IMR-90 (cell line): ENCODE measurements at regions not wholly inside any gene's neighbourhood (a gene's known extent, or its start where the extent isn't known, plus 50 kb on each side); places are given as distances from the start of the nearest gene placed in this dataset.

Experiments
- ATAC-seq: fragments of 200-7000 bp; cut with Tn5 transposase; 2 replicates; pipeline ENCODE4 v1.9.1; 2020; ENCODE audit warnings: low read depth, mild to moderate bottlenecking, moderate library complexity
- BruUV-seq: library from RNA; stranded (reverse); fragments of 400-500 nt; replicated peaks from 2 replicates; lab custom pipeline; 2021; lab: Mats Ljungman, UMichigan
- CTCF ChIA-PET: fragments of 300-600 bp; formaldehyde crosslinking; extraction: SDS; loops from one replicate; lab custom pipeline; 2021; ENCODE audit warnings: antibody characterized with exemption; lab: Yijun Ruan, JAX
- POLR2A ChIA-PET: fragments of 300-600 bp; sonication (Branson Sonifier 250); formaldehyde crosslinking; loops from one replicate; lab custom pipeline; 2022; ENCODE audit warnings: antibody characterized with exemption; ENCODE audit not compliant: unreplicated experiment; lab: Charles Lee
- DNase-seq: peaks from one replicate; pipeline ENCODE4 v3.0.0; 2013
- H2AFZ ChIP-seq: replicated peaks from 2 replicates; pipeline ENCODE3; 2013; ENCODE audit warnings: low read length, mild to moderate bottlenecking; ENCODE audit not compliant: poor library complexity
- H2AK5ac ChIP-seq: 2 replicates; pipeline ENCODE4 v1.6.1; 2013; ENCODE audit warnings: low read depth, low read length, inconsistent platforms
- H2AK9ac ChIP-seq: replicated peaks from 2 replicates; pipeline ENCODE3; 2013; ENCODE audit warnings: mild to moderate bottlenecking, low read depth, low read length, moderate library complexity; ENCODE audit not compliant: poor library complexity
- H2BK120ac ChIP-seq: 2 replicates; pipeline ENCODE4 v1.6.1; 2013; ENCODE audit warnings: low read depth, low read length, inconsistent platforms
- H2BK15ac ChIP-seq: 3 replicates; pipeline ENCODE4 v1.6.1; 2013; ENCODE audit warnings: low read depth, low read length, inconsistent platforms
- H2BK20ac ChIP-seq: 2 replicates; pipeline ENCODE4 v1.6.1; 2013; ENCODE audit warnings: low read depth, mild to moderate bottlenecking, inconsistent platforms, low read length, moderate library complexity
- H2BK5ac ChIP-seq: 2 replicates; pipeline ENCODE4 v1.6.1; 2013; ENCODE audit warnings: mild to moderate bottlenecking, low read depth, low read length, inconsistent platforms; ENCODE audit not compliant: poor library complexity, severe bottlenecking
- H3K14ac ChIP-seq: replicated peaks from 2 replicates; pipeline ENCODE4 v1.6.1; 2013; ENCODE audit warnings: low read depth, low read length, inconsistent platforms
- H3K18ac ChIP-seq: 2 replicates; pipeline ENCODE4 v1.6.1; 2013; ENCODE audit warnings: low read depth, low read length, control low read depth
- H3K23ac ChIP-seq: 2 replicates; pipeline ENCODE4 v1.6.1; 2013; ENCODE audit warnings: low read depth, low read length, inconsistent platforms
- H3K27ac ChIP-seq: 2 replicates; pipeline ENCODE4 v1.5.1; 2013; ENCODE audit warnings: mild to moderate bottlenecking, control low read depth, low read length; ENCODE audit not compliant: insufficient read depth
- H3K27me3 ChIP-seq: 2 replicates; pipeline ENCODE4 v1.6.1; 2013; ENCODE audit warnings: low read length; ENCODE audit not compliant: control insufficient read depth, insufficient read depth
- H3K36me3 ChIP-seq: 2 replicates; pipeline ENCODE4 v1.6.1; 2013; ENCODE audit warnings: low read length, mixed read lengths; ENCODE audit not compliant: control insufficient read depth, insufficient read depth
- H3K4ac ChIP-seq: 2 replicates; pipeline ENCODE4 v1.6.1; 2013; ENCODE audit warnings: low read depth, low read length, inconsistent platforms
- H3K4me1 ChIP-seq: 2 replicates; pipeline ENCODE4 v1.6.1; 2013; ENCODE audit warnings: low read length, mixed read lengths; ENCODE audit not compliant: control insufficient read depth, insufficient read depth
- H3K4me2 ChIP-seq: 2 replicates; pipeline ENCODE4 v1.6.1; 2013; ENCODE audit warnings: low read depth, mild to moderate bottlenecking, control low read depth, low read length, moderate library complexity
- H3K4me3 ChIP-seq: 2 replicates; pipeline ENCODE4 v1.5.1; 2013; ENCODE audit warnings: low read depth, mild to moderate bottlenecking, control low read depth, low read length, moderate library complexity; ENCODE audit not compliant: insufficient read depth
- H3K56ac ChIP-seq: 2 replicates; pipeline ENCODE4 v1.6.1; 2013; ENCODE audit warnings: low read length, inconsistent platforms; ENCODE audit not compliant: insufficient read depth; ENCODE audit errors: extremely low read depth
- H3K79me1 ChIP-seq, 2 experiments: 2 replicates each; pipeline ENCODE4 v1.6.1; 2013; ENCODE audit warnings: low read length in 2 of 2, inconsistent platforms in 1 of 2, low read depth in 1 of 2
- H3K9ac ChIP-seq: 2 replicates; pipeline ENCODE4 v1.6.1; 2013; ENCODE audit warnings: low read depth, low read length, control low read depth
- H3K9me1 ChIP-seq: 2 replicates; pipeline ENCODE4 v1.6.1; 2013; ENCODE audit warnings: low read length, inconsistent platforms; ENCODE audit not compliant: insufficient read depth
- H3K9me3 ChIP-seq: 2 replicates; pipeline ENCODE4 v1.6.1; 2013; ENCODE audit warnings: low read length; ENCODE audit not compliant: control insufficient read depth, insufficient read depth
- H4K20me1 ChIP-seq: 2 replicates; pipeline ENCODE4 v1.6.1; 2013; ENCODE audit warnings: low read length, inconsistent platforms; ENCODE audit not compliant: insufficient read depth
- H4K5ac ChIP-seq: 2 replicates; pipeline ENCODE4 v1.6.1; 2013; ENCODE audit warnings: mild to moderate bottlenecking, low read depth, low read length, control low read depth
- H4K8ac ChIP-seq, 2 experiments: 2 replicates each; pipeline ENCODE4 v1.6.1; 2013; ENCODE audit warnings: low read depth in 2 of 2, low read length in 2 of 2, control low read depth in 1 of 2, inconsistent platforms in 1 of 2
- H4K91ac ChIP-seq: 2 replicates; pipeline ENCODE4 v1.6.1; 2013; ENCODE audit warnings: low read depth, low read length, inconsistent platforms; ENCODE audit not compliant: insufficient read depth
- MAFK ChIP-seq: IDR thresholded peaks from 2 replicates; pipeline ENCODE4 v1.6.1; 2012; ENCODE audit warnings: low read depth, low read length, improper control_type of control experiment
- RFX5 ChIP-seq: IDR thresholded peaks from 2 replicates; pipeline ENCODE4 v1.8.0; 2012; ENCODE audit warnings: low read depth, mild to moderate bottlenecking, low read length, moderate library complexity
- USF2 ChIP-seq: fragments of 150-350 bp; IDR thresholded peaks from 2 replicates; pipeline ENCODE4 v1.6.1; 2017; ENCODE audit warnings: mild to moderate bottlenecking, antibody characterized with exemption, low read length, low read depth
- WGBS, 2 experiments: methylation state at CpG; one replicate each; pipeline versions ENCODE4 v1.1.5 to v1.1.7; 2013; ENCODE audit warnings: missing lambda C conversion rate in 2 of 2; ENCODE audit not compliant: insufficient read length in 1 of 2; ENCODE audit errors: extremely low coverage in 2 of 2; 5-methylcytosine and 5-hydroxymethylcytosine counted together
- dilution Hi-C: fragments of 300-500 bp; cut with HindIII; formaldehyde crosslinking; loops from one replicate; pipeline ENCODE4 v1.14.3; 2018; ENCODE audit warnings: low sequenced_read_pairs; ENCODE audit not compliant: unreplicated experiment
- in situ Hi-C: fragments of 300-500 bp; cut with MboI; formaldehyde crosslinking; loops from 3 replicates; pipeline ENCODE4 v1.14.3; 2019; ENCODE audit warnings: low sequenced_read_pairs, inconsistent platforms, mixed read lengths
- intact Hi-C: fragments of 100-400 bp; cut with micrococcal nuclease; formaldehyde crosslinking; loops from 2 replicates; pipeline ENCODE4 v1.10.0; 2022

- H3K4me3 ChIP-seq = no peak overlapping the region
- H3K27ac ChIP-seq = no peak overlapping the region
- no peaks in the 10 kb centered on the region for H3K4me1 ChIP-seq
- no TSS peak for BruUV-seq
- H3K56ac ChIP-seq = no peak overlapping the region
- intact Hi-C loops = no loop called here
- H3K9ac ChIP-seq = no peak overlapping the region
- H2BK15ac ChIP-seq = no peak overlapping the region
- no peaks in the 10 kb centered on the region for H3K27me3 ChIP-seq
- no peak overlapping the region for H3K23ac ChIP-seq
- DNase-seq (no peak), ATAC-seq (no peak)
- no peak overlapping the region for H3K4ac ChIP-seq
- H2BK5ac ChIP-seq = no peak overlapping the region
- TF ChIP-seq RFX5 (no peak), MAFK (no peak), USF2 (no peak)
- dilution Hi-C loops = no loop called here
- no peaks in the 10 kb centered on the region for H3K9me1 ChIP-seq
- H2AK9ac ChIP-seq = no peak overlapping the region
- WGBS, 2 experiments = 84% methylated on average over 3 of the region's 10 CpGs; no CpG with 5 or more reads in 1 of the 2 experiments
- no peak overlapping the region for H2BK20ac ChIP-seq
- no peak overlapping the region for H4K8ac ChIP-seq
- no peaks in the 10 kb centered on the region for H3K36me3 ChIP-seq
- POLR2A ChIA-PET = no interaction called here
- no peaks in the 10 kb centered on the region for H3K9me3 ChIP-seq
- in situ Hi-C loops = no loop called here
- no peaks in the 10 kb centered on the region for H3K79me1 ChIP-seq
- CTCF ChIA-PET = no interaction called here
- H3K4me2 ChIP-seq = no peak overlapping the region
- no peak overlapping the region for H4K91ac ChIP-seq
- H2AFZ ChIP-seq = no peak overlapping the region
- H3K14ac ChIP-seq = no peak overlapping the region
- H2AK5ac ChIP-seq = no peak overlapping the region
- no peaks in the 10 kb centered on the region for H4K20me1 ChIP-seq
- no peak overlapping the region for H2BK120ac ChIP-seq
- no peak overlapping the region for H3K18ac ChIP-seq
- no peak overlapping the region for H4K5ac ChIP-seq
Observed at GRCh38 chr5:91469517-91470165, 86.5 kb upstream of the ARRDC3 start.
